ENCODE measurements at regions not wholly inside any gene's neighbourhood (a gene's known extent, or its start where the extent isn't known, plus 50 kb on each side); places are given as distances from the start of the nearest gene placed in this dataset.
A peak's percentile ranks its signal among the peaks of the same experiment; 100 is the strongest.
"Not testable (repeated sequence)": the region's sequence is repeated elsewhere in the genome, so short reads cannot be mapped to it uniquely, and the experiment has no call there.

- DNase-seq (ENCODE audit: low read depth) = no peak
Observed at GRCh38 chr5:174916227-174916626, 191.8 kb downstream of the MSX2 start.

- no peak for DNase-seq (ENCODE audit: low read depth)
Observed at GRCh38 chr5:174911118-174911517, 186.7 kb downstream of the MSX2 start.

- peak; percentile 9 for DNase-seq (ENCODE audit: low read depth)
Observed at GRCh38 chr5:174910245-174910737, 185.9 kb downstream of the MSX2 start.

- no peak for DNase-seq (ENCODE audit: low read depth)
Observed at GRCh38 chr5:174903172-174903732, 178.9 kb downstream of the MSX2 start.

- DNase-seq (ENCODE audit: low read depth) = no peak
Observed at GRCh38 chr5:174901336-174901735, 177.0 kb downstream of the MSX2 start.

- DNase-seq (ENCODE audit: low read depth) = no peak
Observed at GRCh38 chr5:174900240-174900865, 176.0 kb downstream of the MSX2 start.

- no peak for DNase-seq (ENCODE audit: low read depth)
Observed at GRCh38 chr5:174897281-174897950, 173.0 kb downstream of the MSX2 start.

GRCh38 chr5:174895360-174895759, 171.0 kb downstream of the MSX2 start:
- no peak for DNase-seq (ENCODE audit: low read depth)

- DNase-seq (ENCODE audit: low read depth) = no peak
Observed at GRCh38 chr5:174892742-174893141, 168.4 kb downstream of the MSX2 start.

GRCh38 chr5:174880412-174881200, 156.2 kb downstream of the MSX2 start:
- DNase-seq (ENCODE audit: low read depth) = not testable (repeated sequence)

- no peak for DNase-seq (ENCODE audit: low read depth)
Observed at GRCh38 chr5:174877987-174878386, 153.6 kb downstream of the MSX2 start.

- no peak for DNase-seq (ENCODE audit: low read depth)
Observed at GRCh38 chr5:174872271-174872670, 147.9 kb downstream of the MSX2 start.

GRCh38 chr5:174852143-174852542, 127.8 kb downstream of the MSX2 start:
- no peak for DNase-seq (ENCODE audit: low read depth)

- no peak for DNase-seq (ENCODE audit: low read depth)
Observed at GRCh38 chr5:174850565-174851169, 126.3 kb downstream of the MSX2 start.

- DNase-seq (ENCODE audit: low read depth) = no peak
Observed at GRCh38 chr5:174849426-174849825, 125.0 kb downstream of the MSX2 start.

- DNase-seq (ENCODE audit: low read depth) = no peak
Observed at GRCh38 chr5:174844971-174845370, 120.6 kb downstream of the MSX2 start.

- DNase-seq (ENCODE audit: low read depth) = no peak
Observed at GRCh38 chr5:174843263-174844250, 119.2 kb downstream of the MSX2 start.

GRCh38 chr5:174840435-174840834, 116.1 kb downstream of the MSX2 start:
- DNase-seq (ENCODE audit: low read depth) = no peak

- no peak for DNase-seq (ENCODE audit: low read depth)
Observed at GRCh38 chr5:174839196-174839595, 114.8 kb downstream of the MSX2 start.

GRCh38 chr5:174837919-174838902, 113.8 kb downstream of the MSX2 start:
- DNase-seq (ENCODE audit: low read depth) = no peak

Data from activated gamma-delta T cell treated with anti-CD3 and anti-CD28 coated beads, Interleukin-2, amount 50 U/mL, for 16 hours (primary cell).